H1 (cell line): ENCODE measurements at regions not wholly inside any gene's neighbourhood (a gene's known extent, or its start where the extent isn't known, plus 50 kb on each side); places are given as distances from the start of the nearest gene placed in this dataset.

Source experiments
- CTCF ChIA-PET: fragments of 300-600 bp; sonication (Branson Sonifier 250); formaldehyde crosslinking; loops from one replicate; lab custom pipeline; 2021; ENCODE audit not compliant: partially characterized antibody; lab: Charles Lee
- POLR2A ChIA-PET: fragments of 300-600 bp; sonication (Branson Sonifier 250); formaldehyde crosslinking; loops from one replicate; lab custom pipeline; 2021; ENCODE audit warnings: inconsistent platforms; ENCODE audit not compliant: partially characterized antibody; lab: Charles Lee
- DNase-seq, 2 experiments: peaks; one replicate each; pipeline versions ENCODE4 v3.0.0 to v3.0.0-alpha.2; 2010 to 2022; ENCODE audit warnings: low spot score in 2 of 2, low read depth in 1 of 2, mixed read lengths in 1 of 2
- FAIRE-seq: peaks from 2 replicates; lab custom pipeline; 2011; peaks lifted over from hg19 to GRCh38; lab: Jason Lieb, UNC
- H2AFZ ChIP-seq: 2 replicates; pipeline ENCODE4 v1.8.1; 2012; ENCODE audit warnings: low read length, inconsistent platforms
- H2AK5ac ChIP-seq: 2 replicates; pipeline ENCODE4 v1.6.1; 2013; ENCODE audit warnings: low read depth, low read length
- H2BK120ac ChIP-seq: replicated peaks from 2 replicates; pipeline ENCODE3; 2013; ENCODE audit warnings: low read depth, low read length, inconsistent platforms
- H2BK12ac ChIP-seq: 2 replicates; pipeline ENCODE4 v1.6.1; 2013; ENCODE audit warnings: low read depth, low read length
- H2BK15ac ChIP-seq: 2 replicates; pipeline ENCODE4 v1.6.1; 2013; ENCODE audit warnings: low read length
- H2BK20ac ChIP-seq: 2 replicates; pipeline ENCODE4 v1.6.1; 2013; ENCODE audit warnings: low read length
- H2BK5ac ChIP-seq: 2 replicates; pipeline ENCODE4 v1.6.1; 2013; ENCODE audit warnings: low read depth, low read length
- H3K14ac ChIP-seq: 2 replicates; pipeline ENCODE4 v1.6.1; 2013; ENCODE audit warnings: inconsistent platforms; ENCODE audit not compliant: insufficient read length
- H3K18ac ChIP-seq: 2 replicates; pipeline ENCODE4 v1.6.1; 2013; ENCODE audit warnings: low read length; ENCODE audit errors: extremely low read depth
- H3K23ac ChIP-seq: 2 replicates; pipeline ENCODE4 v1.6.1; 2013; ENCODE audit warnings: inconsistent platforms; ENCODE audit not compliant: insufficient read length
- H3K23me2 ChIP-seq: 2 replicates; pipeline ENCODE4 v1.6.1; 2013; ENCODE audit warnings: low read depth, low read length
- H3K27ac ChIP-seq: 2 replicates; pipeline ENCODE4 v1.6.1; 2011; ENCODE audit warnings: low read depth, low read length, inconsistent platforms
- H3K27me3 ChIP-seq, 4 experiments: replicated peaks in 1 of 4; 1 replicate in 1 of 4; 2 replicates in 3 of 4; pipeline versions ENCODE4 v1.6.1 to v1.8.1; 2011 to 2013; ENCODE audit warnings: low read length in 3 of 4, mild to moderate bottlenecking in 3 of 4, inconsistent platforms in 2 of 4, mixed read lengths in 2 of 4, moderate library complexity in 1 of 4; ENCODE audit not compliant: control insufficient read depth in 3 of 4, insufficient read depth in 3 of 4; ENCODE audit errors: extremely low read depth in 1 of 4
- H3K36me3 ChIP-seq, 4 experiments: 2 replicates each; pipeline versions ENCODE4 v1.6.1 to v1.8.1; 2011 to 2013; ENCODE audit warnings: mild to moderate bottlenecking in 4 of 4, low read length in 3 of 4, moderate library complexity in 2 of 4, control low read depth in 1 of 4, inconsistent platforms in 1 of 4; ENCODE audit not compliant: insufficient read depth in 4 of 4, control insufficient read depth in 2 of 4
- H3K4ac ChIP-seq: replicated peaks from 2 replicates; pipeline ENCODE3; 2013; ENCODE audit warnings: low read length, low read depth, mixed read lengths, inconsistent platforms; ENCODE audit not compliant: insufficient read length
- H3K4me1 ChIP-seq, 4 experiments: replicated peaks in 1 of 4; 1 replicate in 1 of 4; 2 replicates in 3 of 4; pipeline versions ENCODE4 v1.6.1 to v1.8.1; 2011 to 2013; ENCODE audit warnings: low read length in 3 of 4, inconsistent platforms in 2 of 4, mixed read lengths in 1 of 4; ENCODE audit not compliant: insufficient read depth in 4 of 4, control insufficient read depth in 3 of 4
- H3K4me2 ChIP-seq, 2 experiments: 2 replicates each; pipeline versions ENCODE4 v1.6.1 to v1.8.1; 2011 to 2013; ENCODE audit warnings: low read depth in 2 of 2, low read length in 2 of 2, control low read depth in 1 of 2, inconsistent platforms in 1 of 2, mild to moderate bottlenecking in 1 of 2; ENCODE audit not compliant: insufficient read depth in 1 of 2
- H3K4me3 ChIP-seq, 4 experiments: fragments of 200-600, 300-600 bp in 1 of 4; sonication (generic), shearing (Covaris generic), sonication (Bioruptor Twin) in 1 of 4; 2 replicates each; pipeline versions ENCODE4 v1.5.1 to v1.8.1; 2011 to 2016; ENCODE audit warnings: low read length in 4 of 4, low read depth in 3 of 4, control low read depth in 2 of 4, inconsistent platforms in 2 of 4, mild to moderate bottlenecking in 2 of 4, mixed read lengths in 1 of 4, moderate library complexity in 1 of 4; ENCODE audit not compliant: insufficient read depth in 2 of 4; ENCODE audit errors: extremely low read depth in 1 of 4
- H3K56ac ChIP-seq: replicated peaks from 2 replicates; pipeline ENCODE3; 2013; ENCODE audit warnings: low read depth, mild to moderate bottlenecking, mixed read lengths, low read length, inconsistent platforms; ENCODE audit not compliant: insufficient read length
- H3K79me1 ChIP-seq: 2 replicates; pipeline ENCODE4 v1.6.1; 2013; ENCODE audit warnings: low read depth, low read length, control low read depth
- H3K79me2 ChIP-seq, 2 experiments: 2 replicates each; pipeline versions ENCODE4 v1.6.1 to v1.8.1; 2012 to 2013; ENCODE audit warnings: low read length in 2 of 2, mild to moderate bottlenecking in 2 of 2, inconsistent platforms in 1 of 2; ENCODE audit not compliant: insufficient read depth in 2 of 2, control insufficient read depth in 1 of 2
- H3K9ac ChIP-seq, 4 experiments: replicated peaks in 1 of 4; 1 replicate in 1 of 4; 2 replicates in 3 of 4; pipeline versions ENCODE4 v1.6.1 to v1.8.1; 2011 to 2013; ENCODE audit warnings: low read depth in 3 of 4, low read length in 3 of 4, control low read depth in 2 of 4, mild to moderate bottlenecking in 2 of 4, moderate library complexity in 2 of 4, inconsistent platforms in 1 of 4; ENCODE audit errors: extremely low read depth in 1 of 4
- H3K9me3 ChIP-seq, 2 experiments: 2 replicates each; pipeline versions ENCODE4 v1.6.1 to v1.8.1; 2012 to 2013; ENCODE audit warnings: mild to moderate bottlenecking in 2 of 2, moderate library complexity in 2 of 2, control low read depth in 1 of 2, inconsistent platforms in 1 of 2, low read depth in 1 of 2, low read length in 1 of 2, mixed read lengths in 1 of 2; ENCODE audit not compliant: insufficient read depth in 2 of 2
- H4K20me1 ChIP-seq, 2 experiments: replicated peaks in 1 of 2; 2 replicates each; pipeline versions ENCODE3 to v1.8.1; 2011 to 2013; ENCODE audit warnings: inconsistent platforms in 2 of 2, low read length in 2 of 2, mild to moderate bottlenecking in 1 of 2; ENCODE audit not compliant: insufficient read depth in 2 of 2, control insufficient read depth in 1 of 2
- H4K5ac ChIP-seq: 2 replicates; pipeline ENCODE4 v1.6.1; 2013; ENCODE audit warnings: low read length, low read depth, mixed read lengths, inconsistent platforms; ENCODE audit not compliant: insufficient read length
- H4K8ac ChIP-seq: 2 replicates; pipeline ENCODE4 v1.8.0; 2013; ENCODE audit warnings: mild to moderate bottlenecking, moderate library complexity, low read length, inconsistent platforms; ENCODE audit not compliant: insufficient read depth; ENCODE audit errors: extremely low read depth
- H4K91ac ChIP-seq: replicated peaks from 2 replicates; pipeline ENCODE3; 2013; ENCODE audit warnings: low read length, mixed read lengths, inconsistent platforms; ENCODE audit not compliant: insufficient read length
- CBX5 ChIP-seq: fragments of 300-800, 300-1000 bp; sonication (generic); IDR thresholded peaks from 2 replicates; pipeline ENCODE4 v1.7.1; 2016; ENCODE audit warnings: antibody characterized with exemption, low read length, low read depth
- CTBP2 ChIP-seq: IDR thresholded peaks from 2 replicates; pipeline ENCODE4 v1.7.0; 2011; ENCODE audit warnings: borderline replicate concordance, mild to moderate bottlenecking, moderate library complexity, mixed read lengths, low read length; ENCODE audit not compliant: insufficient read depth, insufficient read length
- RAD21 ChIP-seq, 2 experiments: IDR thresholded peaks in 1 of 2; conservative IDR thresholded peaks in 1 of 2; 2 replicates each; pipeline ENCODE4 v1.6.1; 2011; ENCODE audit warnings: low read depth in 2 of 2, low read length in 2 of 2, improper control_type of control experiment in 1 of 2, inconsistent platforms in 1 of 2, mild to moderate bottlenecking in 1 of 2, moderate library complexity in 1 of 2
- WGBS, 2 experiments: shearing (Covaris generic) in 1 of 2; methylation state at CpG; one replicate each; pipeline versions ENCODE4 v1.1.6 to v1.1.7; 2013 to 2015; ENCODE audit warnings: low lambda C conversion rate in 2 of 2, mixed read lengths in 2 of 2, inconsistent platforms in 1 of 2, low coverage in 1 of 2, missing lambda C conversion rate in 1 of 2; ENCODE audit not compliant: insufficient replicate concordance in 2 of 2, insufficient coverage in 1 of 2, insufficient read length in 1 of 2; ENCODE audit errors: extremely low coverage in 1 of 2, missing lambda C conversion rate in 1 of 2; 5-methylcytosine and 5-hydroxymethylcytosine counted together

DNA sequence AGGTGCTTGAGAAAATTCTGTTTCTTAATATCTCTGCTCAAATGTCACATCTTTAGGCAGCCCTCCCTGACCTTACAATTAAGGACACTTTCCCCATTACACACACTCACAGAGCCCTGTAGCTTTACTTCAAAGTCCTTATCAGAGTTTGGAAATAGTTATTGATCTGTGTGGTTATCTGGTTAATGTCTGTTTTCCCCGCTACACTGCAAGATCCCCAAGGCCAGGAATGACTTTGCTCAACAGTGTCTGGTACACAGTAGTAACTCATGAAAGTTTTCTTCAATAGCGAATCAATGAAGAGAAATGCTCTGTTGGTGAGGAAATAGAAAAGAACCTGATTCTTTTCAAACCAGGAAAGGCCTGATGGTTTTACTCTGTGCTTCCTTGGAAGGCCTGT, 554.4 kb downstream of the REEP3 start:
- no peak overlapping the region for H2BK5ac ChIP-seq
- no peaks in the 10 kb centered on the region for H3K79me1 ChIP-seq
- no peak overlapping the region for H2BK15ac ChIP-seq
- no peak overlapping the region for H2BK20ac ChIP-seq
- no peak overlapping the region for H3K27ac ChIP-seq
- H3K36me3 ChIP-seq: no peaks in the 10 kb centered on the region
- no peaks in the 10 kb centered on the region for H3K79me2 ChIP-seq
- no peak for FAIRE-seq
- no peaks in the 10 kb centered on the region for H3K4me1 ChIP-seq
- H3K27me3 ChIP-seq: no peaks in the 10 kb centered on the region
- H3K14ac ChIP-seq: no peak overlapping the region
- no peak overlapping the region for H3K9ac ChIP-seq
- H3K23me2 ChIP-seq: no peaks in the 10 kb centered on the region
- H4K5ac ChIP-seq: no peak overlapping the region
- H3K4me3 ChIP-seq: no peak overlapping the region
- POLR2A ChIA-PET: no interaction called here
- no peaks in the 10 kb centered on the region for H3K9me3 ChIP-seq
- no peak overlapping the region for H3K4ac ChIP-seq
- no peak overlapping the region for H3K4me2 ChIP-seq
- CTCF ChIA-PET: interaction anchor here (0.9 to 2.4 kb wide), 5 partner anchors 10 to 619 kb away, joined by 3 to 10 read pairs (median 4); no protein-coding TSS in a partner anchor
- H2AK5ac ChIP-seq: no peak overlapping the region
- H4K20me1 ChIP-seq: no peaks in the 10 kb centered on the region
- DNase-seq: no peak
- H2BK12ac ChIP-seq: no peak overlapping the region
- H3K18ac ChIP-seq: no peak overlapping the region
- H2BK120ac ChIP-seq: no peak overlapping the region
- H2AFZ ChIP-seq: no peak overlapping the region
- H4K8ac ChIP-seq: no peak overlapping the region
- no peak overlapping the region for H3K56ac ChIP-seq
- no peak overlapping the region for H4K91ac ChIP-seq
- H3K23ac ChIP-seq: no peak overlapping the region
- WGBS, 2 experiments: 93% methylated on average over 2 of the region's 2 CpGs; no CpG with 5 or more reads in 1 of the 2 experiments
- TF ChIP-seq CTBP2 (no peak), CBX5 (no peak), RAD21 (IDR thresholded peaks at IDR 0.05 in 1 of 2, conservative IDR thresholded peaks at IDR 0.05 in 1 of 2; ENCODE audit: low read depth in 2 of 2, low read length in 2 of 2) (no peak)
